OCI-LY1 (cell line): ENCODE measurements at regions not wholly inside any gene's neighbourhood (a gene's known extent, or its start where the extent isn't known, plus 50 kb on each side); places are given as distances from the start of the nearest gene placed in this dataset.

Experiments used
- EZH2 ChIP-seq: fragments of 200-600 bp; sonication (generic), shearing (Covaris generic); IDR thresholded peaks from 2 replicates; pipeline ENCODE4 v1.8.0; 2017; ENCODE audit warnings: borderline replicate concordance, mixed run types, mild to moderate bottlenecking, antibody characterized with exemption, low read length, moderate library complexity, mixed read lengths
- TF ChIP-seq, protein P1 (sequence below): fragments of 200-600 bp; sonication (generic), shearing (Covaris generic); IDR thresholded peaks from 2 replicates; pipeline ENCODE4 v1.5.1; 2017; ENCODE audit warnings: mild to moderate bottlenecking, antibody characterized with exemption, low read length, moderate library complexity, mixed read lengths

DNA sequence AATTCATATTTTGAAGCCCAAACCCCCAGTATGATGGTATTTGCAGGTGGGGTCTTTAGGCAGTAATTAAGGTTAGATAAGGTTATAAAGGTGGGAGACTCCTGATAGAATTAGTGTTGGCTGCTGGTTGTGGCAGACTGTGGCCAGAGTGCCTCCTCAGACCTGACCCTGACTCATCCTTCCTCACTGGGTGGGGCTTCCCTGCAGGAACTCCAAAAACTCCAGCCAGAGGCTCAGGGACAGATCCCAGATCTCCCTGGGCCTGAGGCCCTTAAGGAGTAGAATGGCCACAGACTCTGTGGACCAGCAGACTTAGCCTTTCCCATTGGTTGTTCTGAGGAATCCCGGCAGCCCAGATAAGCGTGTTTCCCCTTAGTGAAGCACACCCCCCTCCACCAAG is 463.0 kb upstream of the CPEB2 start:
- TF ChIP-seq, protein P1, sequence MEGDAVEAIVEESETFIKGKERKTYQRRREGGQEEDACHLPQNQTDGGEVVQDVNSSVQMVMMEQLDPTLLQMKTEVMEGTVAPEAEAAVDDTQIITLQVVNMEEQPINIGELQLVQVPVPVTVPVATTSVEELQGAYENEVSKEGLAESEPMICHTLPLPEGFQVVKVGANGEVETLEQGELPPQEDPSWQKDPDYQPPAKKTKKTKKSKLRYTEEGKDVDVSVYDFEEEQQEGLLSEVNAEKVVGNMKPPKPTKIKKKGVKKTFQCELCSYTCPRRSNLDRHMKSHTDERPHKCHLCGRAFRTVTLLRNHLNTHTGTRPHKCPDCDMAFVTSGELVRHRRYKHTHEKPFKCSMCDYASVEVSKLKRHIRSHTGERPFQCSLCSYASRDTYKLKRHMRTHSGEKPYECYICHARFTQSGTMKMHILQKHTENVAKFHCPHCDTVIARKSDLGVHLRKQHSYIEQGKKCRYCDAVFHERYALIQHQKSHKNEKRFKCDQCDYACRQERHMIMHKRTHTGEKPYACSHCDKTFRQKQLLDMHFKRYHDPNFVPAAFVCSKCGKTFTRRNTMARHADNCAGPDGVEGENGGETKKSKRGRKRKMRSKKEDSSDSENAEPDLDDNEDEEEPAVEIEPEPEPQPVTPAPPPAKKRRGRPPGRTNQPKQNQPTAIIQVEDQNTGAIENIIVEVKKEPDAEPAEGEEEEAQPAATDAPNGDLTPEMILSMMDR, result no peak
- no peak for TF ChIP-seq EZH2
